K562 (cell line): ENCODE measurements at regions not wholly inside any gene's neighbourhood (a gene's known extent, or its start where the extent isn't known, plus 50 kb on each side); places are given as distances from the start of the nearest gene placed in this dataset.

Experiments used
- ATAC-seq: fragments of 200-7000 bp; cut with Tn5 transposase; 3 replicates; pipeline ENCODE4 v1.9.1; 2020; ENCODE audit warnings: moderate library complexity
- BruUV-seq: library from RNA; stranded (reverse); fragments of 400-500 nt; replicated peaks from 2 replicates; lab custom pipeline; 2021; lab: Mats Ljungman, UMichigan
- CTCF ChIA-PET: fragments of 300-600 bp; formaldehyde crosslinking; extraction: SDS; loops from one replicate; lab custom pipeline; 2021; ENCODE audit warnings: low intra/inter-chr PET ratio; lab: Yijun Ruan, JAX
- POLR2A ChIA-PET: fragments of 300-600, 350-650 bp; sonication (Branson Sonifier 250); formaldehyde crosslinking; extraction: SDS; loops from one replicate; lab custom pipeline; 2021; ENCODE audit warnings: antibody characterized with exemption, inconsistent platforms; lab: Yijun Ruan, JAX
- DNase-seq, 4 experiments: peaks; one replicate each; pipeline versions ENCODE4 v3.0.0 to v3.0.0-alpha.2; 2011 to 2018; ENCODE audit warnings: low spot score in 3 of 4, mixed read lengths in 3 of 4; ENCODE audit errors: extremely low read depth in 1 of 4
- FAIRE-seq: peaks from 2 replicates; lab custom pipeline; 2011; peaks lifted over from hg19 to GRCh38; lab: Jason Lieb, UNC
- H2AFZ ChIP-seq: 2 replicates; pipeline ENCODE4 v1.6.0; 2011; ENCODE audit warnings: low read depth, low read length, control low read depth, inconsistent platforms
- H3K27ac ChIP-seq: fragments of 200-600 bp; 3 replicates; pipeline ENCODE4 v1.8.0; 2011; ENCODE audit warnings: low read depth, mild to moderate bottlenecking, control low read depth, inconsistent platforms, low read length, moderate library complexity, mixed read lengths; ENCODE audit errors: extremely low read depth
- H3K27me3 ChIP-seq, 2 experiments: fragments of 300-600 bp in 1 of 2; 2 replicates in 1 of 2; 3 replicates in 1 of 2; pipeline versions ENCODE4 v1.6.0 to v1.8.0; 2011; ENCODE audit warnings: inconsistent platforms in 2 of 2, low read length in 2 of 2, mild to moderate bottlenecking in 1 of 2, mixed read lengths in 1 of 2, moderate library complexity in 1 of 2; ENCODE audit not compliant: control insufficient read depth in 2 of 2, insufficient read depth in 2 of 2
- H3K36me3 ChIP-seq: fragments of 300-600 bp; 3 replicates; pipeline ENCODE4 v1.8.0; 2011; ENCODE audit warnings: mild to moderate bottlenecking, low read length, inconsistent platforms; ENCODE audit not compliant: control insufficient read depth, insufficient read depth
- H3K4me1 ChIP-seq, 2 experiments: fragments of 200-600 bp in 1 of 2; replicated peaks in 1 of 2; 2 replicates in 1 of 2; 3 replicates in 1 of 2; pipeline versions ENCODE4 v1.5.1 to v1.8.0; 2011; ENCODE audit warnings: inconsistent platforms in 2 of 2, low read length in 2 of 2, mild to moderate bottlenecking in 1 of 2, mixed read lengths in 1 of 2, moderate library complexity in 1 of 2; ENCODE audit not compliant: control insufficient read depth in 2 of 2, insufficient read depth in 2 of 2
- H3K4me2 ChIP-seq: 2 replicates; pipeline ENCODE4 v1.6.1; 2011; ENCODE audit warnings: low read length, control low read depth, inconsistent platforms, mixed read lengths; ENCODE audit not compliant: insufficient read depth
- H3K4me3 ChIP-seq: fragments of 200-600 bp; sonication (generic), shearing (Covaris generic); 2 replicates; pipeline ENCODE4 v1.5.1; 2016; ENCODE audit warnings: control low read depth, inconsistent platforms
- H3K79me2 ChIP-seq: fragments of 200-600 bp; 3 replicates; pipeline ENCODE4 v1.8.0; 2011; ENCODE audit warnings: low read length, inconsistent platforms; ENCODE audit not compliant: control insufficient read depth, insufficient read depth
- H3K9ac ChIP-seq, 2 experiments: 2 replicates each; pipeline versions ENCODE4 v1.6.0 to v1.6.1; 2011; ENCODE audit warnings: low read depth in 2 of 2, low read length in 2 of 2, control low read depth in 1 of 2, inconsistent platforms in 1 of 2, mild to moderate bottlenecking in 1 of 2, mixed read lengths in 1 of 2; ENCODE audit not compliant: insufficient read depth in 1 of 2
- H3K9me1 ChIP-seq: one replicate; pipeline ENCODE4 v1.6.0; 2011; ENCODE audit warnings: inconsistent platforms, mild to moderate bottlenecking, low read length, moderate library complexity; ENCODE audit not compliant: control insufficient read depth, insufficient read depth
- H3K9me3 ChIP-seq: replicated peaks from 2 replicates; pipeline ENCODE4 v1.5.1; 2011; ENCODE audit warnings: low read depth, low read length, inconsistent platforms; ENCODE audit not compliant: control insufficient read depth, insufficient read depth
- H4K20me1 ChIP-seq: replicated peaks from 2 replicates; pipeline ENCODE4 v1.6.1; 2011; ENCODE audit warnings: low read length, inconsistent platforms, mixed read lengths; ENCODE audit not compliant: control insufficient read depth, insufficient read depth
- CCNT2 ChIP-seq: IDR thresholded peaks from 2 replicates; pipeline ENCODE4 v1.6.1; 2011; ENCODE audit warnings: borderline replicate concordance, low read depth, mild to moderate bottlenecking, moderate library complexity, mixed read lengths, low read length; ENCODE audit not compliant: insufficient read length; ENCODE audit errors: extremely low read depth
- ELF2 ChIP-seq: fragments of 250-450 bp; sonication (Bioruptor Pico); IDR thresholded peaks from 2 replicates; pipeline ENCODE4 v1.5.0; 2021; ENCODE audit warnings: mild to moderate bottlenecking
- FOXA1 ChIP-seq: fragments of 450-650 bp; IDR thresholded peaks from 2 replicates; pipeline ENCODE4 v1.6.1; 2016; ENCODE audit warnings: mild to moderate bottlenecking, borderline replicate concordance
- HOXB6 ChIP-seq: fragments of 250-450 bp; sonication (Bioruptor Pico); IDR thresholded peaks from 2 replicates; pipeline ENCODE4 v1.5.1; 2022; ENCODE audit warnings: mild to moderate bottlenecking, borderline replicate concordance
- IRF2 ChIP-seq: sonication (generic); formaldehyde crosslinking; IDR thresholded peaks from 2 replicates; pipeline ENCODE4 v1.8.1; 2022; ENCODE audit warnings: mild to moderate bottlenecking, missing genetic modification reagents
- KDM4B ChIP-seq, 2 experiments: fragments of 450-650 bp in 1 of 2; sonication (generic) in 1 of 2; IDR thresholded peaks; 2 replicates each; pipeline ENCODE4 v1.6.1; 2016 to 2017; ENCODE audit warnings: borderline replicate concordance in 2 of 2, antibody characterized with exemption in 1 of 2, low read depth in 1 of 2, mild to moderate bottlenecking in 1 of 2
- NFYB ChIP-seq: IDR thresholded peaks from 2 replicates; pipeline ENCODE4 v1.6.1; 2011; ENCODE audit warnings: mild to moderate bottlenecking, moderate library complexity; ENCODE audit not compliant: insufficient read length; ENCODE audit errors: extremely low read depth
- PRMT5 ChIP-seq: sonication (generic); formaldehyde crosslinking; IDR thresholded peaks from 2 replicates; pipeline ENCODE4 v1.5.0; 2020; ENCODE audit warnings: missing genetic modification reagents
- STAG1 ChIP-seq: sonication (generic); formaldehyde crosslinking; IDR thresholded peaks from 2 replicates; pipeline ENCODE4 v1.5.0; 2020; ENCODE audit warnings: missing genetic modification reagents, borderline replicate concordance
- TEAD4 ChIP-seq, 2 experiments: sonication (generic) in 1 of 2; formaldehyde crosslinking in 1 of 2; IDR thresholded peaks; 2 replicates each; pipeline versions ENCODE4 v1.6.1 to v1.8.0; 2012 to 2022; ENCODE audit warnings: borderline replicate concordance in 1 of 2, inconsistent platforms in 1 of 2, low read length in 1 of 2, mild to moderate bottlenecking in 1 of 2, missing genetic modification reagents in 1 of 2
- TOE1 ChIP-seq, 2 experiments: fragments of 450-650 bp in 1 of 2; sonication (generic) in 1 of 2; formaldehyde crosslinking in 1 of 2; IDR thresholded peaks; 2 replicates each; pipeline versions ENCODE4 v1.7.1 to v1.8.0; 2016 to 2022; ENCODE audit warnings: borderline replicate concordance in 2 of 2, mild to moderate bottlenecking in 2 of 2, antibody characterized with exemption in 1 of 2, inconsistent platforms in 1 of 2, low read depth in 1 of 2, missing genetic modification reagents in 1 of 2, moderate library complexity in 1 of 2
- ZKSCAN8 ChIP-seq: fragments of 200-800 bp; sonication (Bioruptor generic); IDR thresholded peaks from 2 replicates; pipeline ENCODE4 v1.6.1; 2016; ENCODE audit warnings: missing genetic modification characterization, missing compliant biosample characterization
- ZNF347 ChIP-seq: fragments of 450-650 bp; formaldehyde crosslinking; IDR thresholded peaks from 2 replicates; pipeline ENCODE4 v1.4.0; 2020; ENCODE audit warnings: low read depth, mild to moderate bottlenecking, moderate library complexity
- ZNF76 ChIP-seq: fragments of 250-450 bp; sonication (Bioruptor Pico); IDR thresholded peaks from 2 replicates; pipeline ENCODE4 v1.4.0; 2020; ENCODE audit warnings: mild to moderate bottlenecking, moderate library complexity, borderline replicate concordance
- ZNF79 ChIP-seq: fragments of 250-450 bp; sonication (Bioruptor Pico); IDR thresholded peaks from 2 replicates; pipeline ENCODE4 v1.4.0; 2020; ENCODE audit warnings: low read depth, mild to moderate bottlenecking, moderate library complexity
- whole genome bisulfite sequencing: fragments of 100-300 bp; shearing (Covaris generic); methylation state at CpG from one replicate; pipeline ENCODE4 v1.1.6; 2016; ENCODE audit warnings: low coverage, mixed read lengths; ENCODE audit not compliant: insufficient coverage; ENCODE audit errors: missing lambda C conversion rate; 5-methylcytosine and 5-hydroxymethylcytosine counted together
- in situ Hi-C: fragments of 300-500 bp; cut with MboI; formaldehyde crosslinking; loops from 4 replicates; pipeline ENCODE4 v1.15.0; 2018; ENCODE audit warnings: inconsistent platforms, mixed read lengths
- intact Hi-C: fragments of 100-400 bp; cut with micrococcal nuclease; formaldehyde crosslinking; loops from 2 replicates; pipeline ENCODE4 v1.14.2; 2022
- TF ChIP-seq, protein P1 (sequence below): fragments of 250-450 bp; sonication (Bioruptor Pico); IDR thresholded peaks from 2 replicates; pipeline ENCODE4 v1.8.0; 2021; ENCODE audit warnings: moderate library complexity, mild to moderate bottlenecking, inconsistent platforms
- TF ChIP-seq, protein P2 (sequence below): fragments of 150-350 bp; IDR thresholded peaks from 2 replicates; pipeline ENCODE4 v1.6.1; 2014; ENCODE audit warnings: low read depth, mild to moderate bottlenecking, low read length, borderline replicate concordance

DNA sequence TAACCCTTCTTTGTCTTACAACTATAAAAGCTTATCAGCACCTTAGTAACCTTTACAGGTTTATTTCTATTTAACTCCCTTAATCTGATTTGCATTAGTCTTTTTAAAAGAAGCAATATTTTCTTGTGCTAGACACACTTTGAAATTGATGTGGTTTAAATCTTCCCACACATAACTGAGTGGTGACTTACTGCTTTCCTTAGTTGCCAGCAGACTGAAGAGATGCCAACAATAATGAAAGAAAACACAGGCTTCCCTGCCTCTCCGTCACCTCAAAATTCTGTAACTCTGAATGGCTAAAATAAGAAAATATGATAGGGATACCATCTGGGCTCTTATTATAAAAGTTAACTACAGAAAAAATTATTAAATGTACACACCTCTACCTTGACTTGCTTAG, 196.8 kb downstream of the PTBP2 start (continued):
- TF ChIP-seq TOE1 (IDR thresholded peaks at IDR 0.05; ENCODE audit: borderline replicate concordance) (no peak), TOE1 (CRISPR knock-in tag; IDR thresholded peaks at IDR 0.05; ENCODE audit: borderline replicate concordance, low read depth) (no peak), ELF2 (CRISPR knock-in tag) (no peak), ZNF347 (no peak), ZNF76 (CRISPR knock-in tag) (no peak), FOXA1 (no peak), ZKSCAN8 (CRISPR knock-in tag) (no peak), PRMT5 (CRISPR knock-in tag) (no peak), IRF2 (CRISPR knock-in tag) (no peak), HOXB6 (CRISPR knock-in tag) (no peak), TEAD4 (IDR thresholded peaks at IDR 0.05; ENCODE audit: low read length) (no peak), TEAD4 (CRISPR knock-in tag; IDR thresholded peaks at IDR 0.05; ENCODE audit: borderline replicate concordance) (no peak), NFYB (no peak), CCNT2 (no peak)

DNA sequence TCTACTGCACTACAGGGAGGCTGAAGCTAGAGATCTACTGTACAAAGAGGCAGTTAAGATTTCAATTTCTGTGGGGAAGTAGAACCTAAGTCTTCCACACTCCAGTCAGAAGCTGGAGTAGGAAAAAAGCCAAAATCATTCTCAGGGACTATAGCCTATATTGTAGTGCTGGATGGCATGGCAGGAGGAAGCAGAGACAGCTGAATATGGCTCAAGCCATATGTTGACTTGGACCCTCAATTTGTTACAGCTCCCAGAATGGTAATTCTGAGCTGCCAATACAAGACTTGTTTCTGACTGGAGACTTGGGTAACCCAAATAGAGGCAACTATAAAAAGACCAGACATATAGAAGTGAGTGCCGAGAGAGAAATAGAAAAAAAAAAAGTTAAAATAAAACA, 200.6 kb downstream of the PTBP2 start:
- Histone ChIP-seq H3K9ac (no peak overlapping the region), H3K27me3 (no peaks in the 10 kb centered on the region), H4K20me1 (no peaks in the 10 kb centered on the region), H3K27ac (no peak overlapping the region), H3K36me3 (no peaks in the 10 kb centered on the region), H2AFZ (no peak overlapping the region), H3K79me2 (no peaks in the 10 kb centered on the region), H3K9me3 (no peaks in the 10 kb centered on the region; the same call in 1 of the 2 replicates), H3K4me3 (no peak overlapping the region), H3K9me1 (no peaks in the 10 kb centered on the region), H3K4me2 (no peak overlapping the region), H3K4me1 (no peaks in the 10 kb centered on the region)
- POLR2A ChIA-PET, result no interaction called here
- ATAC-seq (no peak), FAIRE-seq (no peak), DNase-seq (no peak)
- intact Hi-C loops (no loop called here), in situ Hi-C loops (no loop called here)
- CTCF ChIA-PET, result no interaction called here
- WGBS, result 0% methylated on average over 1 of the region's 1 CpG
- no TSS peak for BruUV-seq
- TF ChIP-seq KDM4B (IDR thresholded peaks at IDR 0.05; ENCODE audit: borderline replicate concordance in 2 of 2, low read depth in 1 of 2) (no peak), ZNF79 (no peak), STAG1 (CRISPR knock-in tag) (no peak)
- TF ChIP-seq, protein P1, sequence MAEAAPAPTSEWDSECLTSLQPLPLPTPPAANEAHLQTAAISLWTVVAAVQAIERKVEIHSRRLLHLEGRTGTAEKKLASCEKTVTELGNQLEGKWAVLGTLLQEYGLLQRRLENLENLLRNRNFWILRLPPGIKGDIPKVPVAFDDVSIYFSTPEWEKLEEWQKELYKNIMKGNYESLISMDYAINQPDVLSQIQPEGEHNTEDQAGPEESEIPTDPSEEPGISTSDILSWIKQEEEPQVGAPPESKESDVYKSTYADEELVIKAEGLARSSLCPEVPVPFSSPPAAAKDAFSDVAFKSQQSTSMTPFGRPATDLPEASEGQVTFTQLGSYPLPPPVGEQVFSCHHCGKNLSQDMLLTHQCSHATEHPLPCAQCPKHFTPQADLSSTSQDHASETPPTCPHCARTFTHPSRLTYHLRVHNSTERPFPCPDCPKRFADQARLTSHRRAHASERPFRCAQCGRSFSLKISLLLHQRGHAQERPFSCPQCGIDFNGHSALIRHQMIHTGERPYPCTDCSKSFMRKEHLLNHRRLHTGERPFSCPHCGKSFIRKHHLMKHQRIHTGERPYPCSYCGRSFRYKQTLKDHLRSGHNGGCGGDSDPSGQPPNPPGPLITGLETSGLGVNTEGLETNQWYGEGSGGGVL (CRISPR knock-in tag), result no peak
- TF ChIP-seq, protein P2, sequence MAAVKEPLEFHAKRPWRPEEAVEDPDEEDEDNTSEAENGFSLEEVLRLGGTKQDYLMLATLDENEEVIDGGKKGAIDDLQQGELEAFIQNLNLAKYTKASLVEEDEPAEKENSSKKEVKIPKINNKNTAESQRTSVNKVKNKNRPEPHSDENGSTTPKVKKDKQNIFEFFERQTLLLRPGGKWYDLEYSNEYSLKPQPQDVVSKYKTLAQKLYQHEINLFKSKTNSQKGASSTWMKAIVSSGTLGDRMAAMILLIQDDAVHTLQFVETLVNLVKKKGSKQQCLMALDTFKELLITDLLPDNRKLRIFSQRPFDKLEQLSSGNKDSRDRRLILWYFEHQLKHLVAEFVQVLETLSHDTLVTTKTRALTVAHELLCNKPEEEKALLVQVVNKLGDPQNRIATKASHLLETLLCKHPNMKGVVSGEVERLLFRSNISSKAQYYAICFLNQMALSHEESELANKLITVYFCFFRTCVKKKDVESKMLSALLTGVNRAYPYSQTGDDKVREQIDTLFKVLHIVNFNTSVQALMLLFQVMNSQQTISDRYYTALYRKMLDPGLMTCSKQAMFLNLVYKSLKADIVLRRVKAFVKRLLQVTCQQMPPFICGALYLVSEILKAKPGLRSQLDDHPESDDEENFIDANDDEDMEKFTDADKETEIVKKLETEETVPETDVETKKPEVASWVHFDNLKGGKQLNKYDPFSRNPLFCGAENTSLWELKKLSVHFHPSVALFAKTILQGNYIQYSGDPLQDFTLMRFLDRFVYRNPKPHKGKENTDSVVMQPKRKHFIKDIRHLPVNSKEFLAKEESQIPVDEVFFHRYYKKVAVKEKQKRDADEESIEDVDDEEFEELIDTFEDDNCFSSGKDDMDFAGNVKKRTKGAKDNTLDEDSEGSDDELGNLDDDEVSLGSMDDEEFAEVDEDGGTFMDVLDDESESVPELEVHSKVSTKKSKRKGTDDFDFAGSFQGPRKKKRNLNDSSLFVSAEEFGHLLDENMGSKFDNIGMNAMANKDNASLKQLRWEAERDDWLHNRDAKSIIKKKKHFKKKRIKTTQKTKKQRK, result no peak
